Karpas-422 (cell line): ENCODE measurements at regions not wholly inside any gene's neighbourhood (a gene's known extent, or its start where the extent isn't known, plus 50 kb on each side); places are given as distances from the start of the nearest gene placed in this dataset.

Experiments used
- DNase-seq: peaks from one replicate; pipeline ENCODE4 v3.0.0-alpha.2; 2015
- H2AFZ ChIP-seq: fragments of 200-600 bp; sonication (generic); 2 replicates; pipeline ENCODE4 v1.6.1; 2014; ENCODE audit warnings: antibody characterized with exemption, low read length, mixed read lengths
- H3K27ac ChIP-seq: fragments of 200-600 bp; sonication (generic); 2 replicates; pipeline ENCODE4 v1.5.1; 2014; ENCODE audit warnings: mild to moderate bottlenecking, low read length, moderate library complexity
- H3K27me3 ChIP-seq: fragments of 200-600 bp; sonication (generic); 2 replicates; pipeline ENCODE4 v1.6.1; 2014; ENCODE audit warnings: low read length, mixed read lengths
- H3K36me3 ChIP-seq: fragments of 200-600 bp; sonication (generic); 2 replicates; pipeline ENCODE4 v1.6.1; 2014; ENCODE audit warnings: low read length, mixed read lengths; ENCODE audit not compliant: insufficient read depth
- H3K4me1 ChIP-seq: fragments of 200-600 bp; sonication (generic); 2 replicates; pipeline ENCODE4 v1.6.1; 2014; ENCODE audit warnings: mild to moderate bottlenecking, low read length, mixed read lengths
- H3K4me2 ChIP-seq: fragments of 200-600 bp; sonication (generic); 2 replicates; pipeline ENCODE4 v1.6.1; 2014; ENCODE audit warnings: low read length, low read depth, mild to moderate bottlenecking; ENCODE audit not compliant: poor library complexity, severe bottlenecking
- H3K4me3 ChIP-seq: fragments of 200-600 bp; sonication (generic); 2 replicates; pipeline ENCODE4 v1.5.1; 2014; ENCODE audit warnings: mild to moderate bottlenecking, antibody characterized with exemption, low read length, mixed read lengths
- H3K79me2 ChIP-seq: fragments of 200-600 bp; sonication (generic); 2 replicates; pipeline ENCODE4 v1.6.1; 2014; ENCODE audit warnings: mild to moderate bottlenecking, low read length, mixed read lengths
- H3K9ac ChIP-seq: fragments of 200-600 bp; sonication (generic); 2 replicates; pipeline ENCODE4 v1.6.0; 2014; ENCODE audit warnings: low read length
- H3K9me2 ChIP-seq: fragments of 200-600 bp; sonication (generic), shearing (Covaris generic); replicated peaks from 2 replicates; pipeline ENCODE4 v1.6.0; 2014; ENCODE audit warnings: mild to moderate bottlenecking, low read length, moderate library complexity; ENCODE audit not compliant: insufficient read depth
- H3K9me3 ChIP-seq: fragments of 300-700, 200-600 bp; sonication (generic); 2 replicates; pipeline ENCODE4 v1.6.1; 2014; ENCODE audit warnings: low read length, mixed read lengths
- H4K20me1 ChIP-seq: fragments of 200-600 bp; sonication (generic); 2 replicates; pipeline ENCODE4 v1.6.1; 2014; ENCODE audit warnings: mild to moderate bottlenecking, antibody characterized with exemption, low read length, low read depth; ENCODE audit not compliant: insufficient read depth

DNA sequence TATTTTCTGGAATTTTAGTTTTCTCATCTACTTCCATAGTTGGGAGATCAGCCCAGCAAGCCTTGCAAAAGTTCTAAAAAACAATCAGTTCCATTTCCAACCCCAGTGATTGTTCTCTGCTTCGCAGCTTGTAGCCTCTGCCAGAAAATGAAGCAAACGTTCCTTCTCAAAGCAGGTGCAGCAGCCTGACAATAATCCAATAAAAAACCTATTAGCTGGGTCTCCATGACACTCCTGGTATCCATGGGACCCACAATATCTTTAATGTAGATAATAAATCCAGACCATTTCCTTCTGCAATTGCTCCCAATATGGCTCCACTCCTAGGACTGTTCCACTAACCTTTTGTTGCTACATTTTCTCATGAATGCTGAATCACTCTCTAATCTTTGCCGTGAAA is 140.8 kb upstream of the SETBP1 start:
- H3K27ac ChIP-seq, result no peak overlapping the region
- no peak overlapping the region for H2AFZ ChIP-seq
- no peak overlapping the region for H3K4me3 ChIP-seq
- H3K27me3 ChIP-seq, result no peaks in the 10 kb centered on the region
- no peaks in the 10 kb centered on the region for H4K20me1 ChIP-seq
- no peaks in the 10 kb centered on the region for H3K79me2 ChIP-seq
- no peaks in the 10 kb centered on the region for H3K4me1 ChIP-seq
- H3K9me3 ChIP-seq, result no peaks in the 10 kb centered on the region
- no peak for DNase-seq
- no peak overlapping the region for H3K9ac ChIP-seq
- no peaks in the 10 kb centered on the region for H3K9me2 ChIP-seq
- no peak overlapping the region for H3K4me2 ChIP-seq
- H3K36me3 ChIP-seq, result no peaks in the 10 kb centered on the region

DNA sequence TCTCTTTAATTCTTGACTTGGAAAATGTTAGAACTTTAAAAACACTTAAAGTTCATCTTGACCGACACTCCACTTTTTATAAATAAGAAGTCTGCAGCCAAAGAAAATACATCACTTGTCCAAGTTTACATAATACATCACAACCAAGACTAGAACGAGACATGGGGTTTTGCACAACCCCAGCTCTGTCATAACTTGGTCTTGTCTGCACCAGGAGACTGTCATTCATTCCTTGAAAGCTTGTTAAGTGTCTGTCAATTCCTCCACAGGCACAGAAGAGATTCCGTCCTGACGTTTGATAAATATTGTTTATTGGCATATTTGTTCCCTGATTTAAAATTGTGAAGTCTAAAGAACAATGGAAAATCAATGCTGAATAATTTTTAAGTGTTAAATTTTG is 139.5 kb upstream of the SETBP1 start:
- Histone ChIP-seq H3K9me3 (no peaks in the 10 kb centered on the region), H3K9me2 (no peaks in the 10 kb centered on the region), H3K4me2 (no peak overlapping the region), H2AFZ (no peak overlapping the region), H3K9ac (no peak overlapping the region), H3K27me3 (no peaks in the 10 kb centered on the region), H3K36me3 (no peaks in the 10 kb centered on the region), H3K79me2 (no peaks in the 10 kb centered on the region), H3K4me1 (no peaks in the 10 kb centered on the region), H3K27ac (no peak overlapping the region), H4K20me1 (no peaks in the 10 kb centered on the region), H3K4me3 (no peak overlapping the region)
- no peak for DNase-seq

GRCh38 chr18:44541781-44542180 is 138.9 kb upstream of the SETBP1 start:
- Histone ChIP-seq H3K27ac (no peak overlapping the region), H3K4me2 (no peak overlapping the region), H4K20me1 (no peaks in the 10 kb centered on the region), H3K36me3 (no peaks in the 10 kb centered on the region), H3K9me2 (no peaks in the 10 kb centered on the region), H3K79me2 (no peaks in the 10 kb centered on the region), H2AFZ (no peak overlapping the region), H3K4me1 (no peaks in the 10 kb centered on the region), H3K9me3 (no peaks in the 10 kb centered on the region), H3K27me3 (no peaks in the 10 kb centered on the region), H3K4me3 (no peak overlapping the region), H3K9ac (no peak overlapping the region)
- DNase-seq, result no peak

- Histone ChIP-seq H3K9ac (no peak overlapping the region), H2AFZ (no peak overlapping the region), H3K4me2 (no peak overlapping the region), H3K36me3 (no peaks in the 10 kb centered on the region), H3K79me2 (no peaks in the 10 kb centered on the region), H3K4me1 (no peaks in the 10 kb centered on the region), H3K4me3 (no peak overlapping the region), H3K9me3 (no peaks in the 10 kb centered on the region), H4K20me1 (no peaks in the 10 kb centered on the region), H3K27me3 (no peaks in the 10 kb centered on the region), H3K27ac (no peak overlapping the region), H3K9me2 (no peaks in the 10 kb centered on the region)
- DNase-seq, result no peak
Measured at GRCh38 chr18:44543387-44543786, 137.3 kb upstream of the SETBP1 start.

- Histone ChIP-seq H3K9me2 (no peaks in the 10 kb centered on the region), H3K27me3 (no peaks in the 10 kb centered on the region), H4K20me1 (no peaks in the 10 kb centered on the region), H2AFZ (no peak overlapping the region), H3K36me3 (no peaks in the 10 kb centered on the region), H3K9me3 (no peaks in the 10 kb centered on the region), H3K4me1 (no peaks in the 10 kb centered on the region), H3K9ac (no peak overlapping the region), H3K4me2 (no peak overlapping the region), H3K79me2 (no peaks in the 10 kb centered on the region), H3K27ac (no peak overlapping the region), H3K4me3 (no peak overlapping the region)
- DNase-seq, result no peak
Measured at GRCh38 chr18:44545359-44545985, 135.2 kb upstream of the SETBP1 start.

DNA sequence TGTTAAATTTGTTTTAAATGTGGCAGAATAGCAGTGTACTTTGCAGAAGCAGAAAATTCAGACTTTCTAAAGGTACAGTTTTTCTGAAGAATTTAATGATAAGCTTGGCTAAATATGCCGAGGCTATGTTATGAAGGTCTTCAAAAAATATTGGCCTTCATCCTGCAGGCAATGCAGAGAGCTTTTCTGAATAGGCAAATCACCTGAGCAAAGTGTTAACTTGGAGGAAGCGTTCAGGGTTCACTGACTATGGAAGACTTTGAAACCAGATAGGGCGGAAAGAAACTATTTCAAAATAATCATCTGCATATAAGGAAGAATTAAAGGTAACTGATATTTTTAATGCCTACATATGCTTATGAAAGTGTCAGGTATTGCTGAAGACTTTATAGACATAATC is 133.7 kb upstream of the SETBP1 start:
- no peak overlapping the region for H2AFZ ChIP-seq
- no peak overlapping the region for H3K4me3 ChIP-seq
- H3K4me2 ChIP-seq, result no peak overlapping the region
- no peaks in the 10 kb centered on the region for H3K27me3 ChIP-seq
- no peaks in the 10 kb centered on the region for H3K9me2 ChIP-seq
- H3K79me2 ChIP-seq, result no peaks in the 10 kb centered on the region
- H3K36me3 ChIP-seq, result no peaks in the 10 kb centered on the region
- H3K27ac ChIP-seq, result no peak overlapping the region
- no peaks in the 10 kb centered on the region for H4K20me1 ChIP-seq
- no peak overlapping the region for H3K9ac ChIP-seq
- H3K9me3 ChIP-seq, result no peaks in the 10 kb centered on the region
- no peaks in the 10 kb centered on the region for H3K4me1 ChIP-seq
- DNase-seq, result no peak

DNA sequence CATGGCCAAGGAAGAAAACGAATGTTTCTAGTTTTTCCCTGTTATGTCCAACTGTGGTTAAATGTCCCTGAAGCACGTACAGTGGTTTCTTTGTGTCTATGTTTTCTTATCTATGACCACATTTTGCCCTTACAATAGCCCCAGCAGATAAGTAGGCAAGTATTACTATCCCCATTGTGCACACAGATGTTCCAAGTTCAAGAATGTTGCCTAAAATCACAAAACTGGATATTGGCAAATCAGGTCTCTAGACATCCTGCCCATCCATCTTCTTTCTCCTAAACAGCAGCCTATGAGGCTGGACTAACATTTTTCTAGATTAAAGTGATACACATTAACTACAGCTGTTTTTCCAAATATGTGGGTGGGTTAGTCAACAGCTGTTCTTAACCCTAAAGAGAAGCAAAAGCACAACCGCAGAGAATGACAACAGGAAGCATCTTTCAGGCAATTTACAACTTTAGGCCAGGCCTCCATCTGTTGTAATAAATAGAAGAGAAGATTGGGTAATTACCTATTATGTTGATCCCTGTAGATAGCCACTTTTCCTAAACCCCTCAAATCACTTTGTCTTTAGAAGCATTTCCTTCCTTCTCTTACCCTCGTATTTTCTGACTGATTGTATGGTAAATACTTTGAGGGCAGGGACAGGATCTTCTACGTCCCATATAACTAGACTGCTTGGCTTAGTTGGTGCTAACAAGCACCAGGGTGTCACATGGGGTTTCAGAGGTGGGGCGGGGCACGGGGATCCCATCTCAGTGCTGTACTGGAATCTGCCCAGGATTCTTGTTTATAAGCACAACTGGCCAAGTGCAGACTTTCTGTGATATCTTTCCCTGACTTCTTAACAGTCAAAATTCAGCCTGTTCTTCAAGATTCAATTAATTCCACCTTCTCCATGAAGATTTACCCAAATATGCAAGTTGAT is 132.1 kb upstream of the SETBP1 start:
- H2AFZ ChIP-seq, result no peak overlapping the region
- no peak overlapping the region for H3K27ac ChIP-seq
- no peak overlapping the region for H3K4me3 ChIP-seq
- H3K9me2 ChIP-seq, result no peaks in the 10 kb centered on the region
- DNase-seq, result no peak
- H4K20me1 ChIP-seq, result no peaks in the 10 kb centered on the region
- H3K79me2 ChIP-seq, result no peaks in the 10 kb centered on the region
- no peaks in the 10 kb centered on the region for H3K4me1 ChIP-seq
- no peak overlapping the region for H3K9ac ChIP-seq
- H3K4me2 ChIP-seq, result no peak overlapping the region
- no peaks in the 10 kb centered on the region for H3K9me3 ChIP-seq
- H3K36me3 ChIP-seq, result no peaks in the 10 kb centered on the region
- H3K27me3 ChIP-seq, result no peaks in the 10 kb centered on the region

GRCh38 chr18:44552706-44553105 is 128.0 kb upstream of the SETBP1 start:
- Histone ChIP-seq H3K4me3 (no peak overlapping the region), H3K9ac (no peak overlapping the region), H3K79me2 (no peaks in the 10 kb centered on the region), H3K4me1 (no peaks in the 10 kb centered on the region), H4K20me1 (no peaks in the 10 kb centered on the region), H3K27ac (no peak overlapping the region), H3K9me3 (no peaks in the 10 kb centered on the region), H3K27me3 (no peaks in the 10 kb centered on the region), H2AFZ (no peak overlapping the region), H3K9me2 (no peaks in the 10 kb centered on the region), H3K4me2 (no peak overlapping the region), H3K36me3 (no peaks in the 10 kb centered on the region)
- no peak for DNase-seq
